K562 (cell line): ENCODE measurements at regions not wholly inside any gene's neighbourhood (a gene's known extent, or its start where the extent isn't known, plus 50 kb on each side); places are given as distances from the start of the nearest gene placed in this dataset.

ENCODE experiments used
- ATAC-seq: fragments of 200-7000 bp; cut with Tn5 transposase; 3 replicates; pipeline ENCODE4 v1.9.1; 2020; ENCODE audit warnings: moderate library complexity
- BruUV-seq: library from RNA; stranded (reverse); fragments of 400-500 nt; replicated peaks from 2 replicates; lab custom pipeline; 2021; lab: Mats Ljungman, UMichigan
- CTCF ChIA-PET: fragments of 300-600 bp; formaldehyde crosslinking; extraction: SDS; loops from one replicate; lab custom pipeline; 2021; ENCODE audit warnings: low intra/inter-chr PET ratio; lab: Yijun Ruan, JAX
- POLR2A ChIA-PET: fragments of 300-600, 350-650 bp; sonication (Branson Sonifier 250); formaldehyde crosslinking; extraction: SDS; loops from one replicate; lab custom pipeline; 2021; ENCODE audit warnings: antibody characterized with exemption, inconsistent platforms; lab: Yijun Ruan, JAX
- DNase-seq, 4 experiments: peaks; one replicate each; pipeline versions ENCODE4 v3.0.0 to v3.0.0-alpha.2; 2011 to 2018; ENCODE audit warnings: low spot score in 3 of 4, mixed read lengths in 3 of 4; ENCODE audit errors: extremely low read depth in 1 of 4
- FAIRE-seq: peaks from 2 replicates; lab custom pipeline; 2011; peaks lifted over from hg19 to GRCh38; lab: Jason Lieb, UNC
- H2AFZ ChIP-seq: 2 replicates; pipeline ENCODE4 v1.6.0; 2011; ENCODE audit warnings: low read depth, low read length, control low read depth, inconsistent platforms
- H3K27ac ChIP-seq: fragments of 200-600 bp; 3 replicates; pipeline ENCODE4 v1.8.0; 2011; ENCODE audit warnings: low read depth, mild to moderate bottlenecking, control low read depth, inconsistent platforms, low read length, moderate library complexity, mixed read lengths; ENCODE audit errors: extremely low read depth
- H3K27me3 ChIP-seq, 2 experiments: fragments of 300-600 bp in 1 of 2; 2 replicates in 1 of 2; 3 replicates in 1 of 2; pipeline versions ENCODE4 v1.6.0 to v1.8.0; 2011; ENCODE audit warnings: inconsistent platforms in 2 of 2, low read length in 2 of 2, mild to moderate bottlenecking in 1 of 2, mixed read lengths in 1 of 2, moderate library complexity in 1 of 2; ENCODE audit not compliant: control insufficient read depth in 2 of 2, insufficient read depth in 2 of 2
- H3K36me3 ChIP-seq: fragments of 300-600 bp; 3 replicates; pipeline ENCODE4 v1.8.0; 2011; ENCODE audit warnings: mild to moderate bottlenecking, low read length, inconsistent platforms; ENCODE audit not compliant: control insufficient read depth, insufficient read depth
- H3K4me1 ChIP-seq, 2 experiments: fragments of 200-600 bp in 1 of 2; replicated peaks in 1 of 2; 2 replicates in 1 of 2; 3 replicates in 1 of 2; pipeline versions ENCODE4 v1.5.1 to v1.8.0; 2011; ENCODE audit warnings: inconsistent platforms in 2 of 2, low read length in 2 of 2, mild to moderate bottlenecking in 1 of 2, mixed read lengths in 1 of 2, moderate library complexity in 1 of 2; ENCODE audit not compliant: control insufficient read depth in 2 of 2, insufficient read depth in 2 of 2
- H3K4me2 ChIP-seq: 2 replicates; pipeline ENCODE4 v1.6.1; 2011; ENCODE audit warnings: low read length, control low read depth, inconsistent platforms, mixed read lengths; ENCODE audit not compliant: insufficient read depth
- H3K4me3 ChIP-seq: fragments of 200-600 bp; sonication (generic), shearing (Covaris generic); 2 replicates; pipeline ENCODE4 v1.5.1; 2016; ENCODE audit warnings: control low read depth, inconsistent platforms
- H3K79me2 ChIP-seq: fragments of 200-600 bp; 3 replicates; pipeline ENCODE4 v1.8.0; 2011; ENCODE audit warnings: low read length, inconsistent platforms; ENCODE audit not compliant: control insufficient read depth, insufficient read depth
- H3K9ac ChIP-seq, 2 experiments: 2 replicates each; pipeline versions ENCODE4 v1.6.0 to v1.6.1; 2011; ENCODE audit warnings: low read depth in 2 of 2, low read length in 2 of 2, control low read depth in 1 of 2, inconsistent platforms in 1 of 2, mild to moderate bottlenecking in 1 of 2, mixed read lengths in 1 of 2; ENCODE audit not compliant: insufficient read depth in 1 of 2
- H3K9me1 ChIP-seq: one replicate; pipeline ENCODE4 v1.6.0; 2011; ENCODE audit warnings: inconsistent platforms, mild to moderate bottlenecking, low read length, moderate library complexity; ENCODE audit not compliant: control insufficient read depth, insufficient read depth
- H3K9me3 ChIP-seq: replicated peaks from 2 replicates; pipeline ENCODE4 v1.5.1; 2011; ENCODE audit warnings: low read depth, low read length, inconsistent platforms; ENCODE audit not compliant: control insufficient read depth, insufficient read depth
- H4K20me1 ChIP-seq: replicated peaks from 2 replicates; pipeline ENCODE4 v1.6.1; 2011; ENCODE audit warnings: low read length, inconsistent platforms, mixed read lengths; ENCODE audit not compliant: control insufficient read depth, insufficient read depth
- ESRRB ChIP-seq: fragments of 250-450 bp; sonication (Bioruptor Pico); IDR thresholded peaks from 2 replicates; pipeline ENCODE4 v1.5.0; 2020; ENCODE audit warnings: mild to moderate bottlenecking, moderate library complexity, borderline replicate concordance
- HSF4 ChIP-seq: fragments of 250-450 bp; sonication (Bioruptor Pico); IDR thresholded peaks from 2 replicates; pipeline ENCODE4 v2.1.2; 2022; ENCODE audit warnings: mild to moderate bottlenecking, moderate library complexity, borderline replicate concordance
- MCM3 ChIP-seq: fragments of 450-650 bp; IDR thresholded peaks from 2 replicates; pipeline ENCODE4 v1.6.1; 2016
- NCOA2 ChIP-seq, 2 experiments: fragments of 450-650 bp; IDR thresholded peaks; 2 replicates each; pipeline ENCODE4 v1.6.1; 2018; ENCODE audit warnings: mild to moderate bottlenecking in 2 of 2, moderate library complexity in 1 of 2; ENCODE audit not compliant: partially characterized antibody in 2 of 2
- NUFIP1 ChIP-seq: fragments of 450-650 bp; IDR thresholded peaks from 2 replicates; pipeline ENCODE4 v1.6.1; 2018; ENCODE audit not compliant: partially characterized antibody
- RAD21 ChIP-seq, 2 experiments: fragments of 250-450 bp in 1 of 2; fragments of 450-650 bp in 1 of 2; sonication (Bioruptor Pico) in 1 of 2; formaldehyde crosslinking in 1 of 2; IDR thresholded peaks in 1 of 2; conservative IDR thresholded peaks in 1 of 2; 2 replicates each; pipeline versions ENCODE4 v1.4.0 to v1.8.0; 2020 to 2022; ENCODE audit warnings: mild to moderate bottlenecking in 2 of 2, moderate library complexity in 1 of 2
- ZNF175 ChIP-seq: fragments of 200-800 bp; sonication (Bioruptor generic); IDR thresholded peaks from 2 replicates; pipeline ENCODE4 v1.6.1; 2016; ENCODE audit warnings: low read depth, mild to moderate bottlenecking, missing genetic modification characterization, missing compliant biosample characterization
- ZNF41 ChIP-seq: fragments of 250-450 bp; sonication (Bioruptor Pico); conservative IDR thresholded peaks from 2 replicates; pipeline ENCODE4 v1.4.0; 2020; ENCODE audit warnings: mild to moderate bottlenecking
- WGBS: fragments of 100-300 bp; shearing (Covaris generic); methylation state at CpG from one replicate; pipeline ENCODE4 v1.1.6; 2016; ENCODE audit warnings: low coverage, mixed read lengths; ENCODE audit not compliant: insufficient coverage; ENCODE audit errors: missing lambda C conversion rate; 5-methylcytosine and 5-hydroxymethylcytosine counted together
- in situ Hi-C: fragments of 300-500 bp; cut with MboI; formaldehyde crosslinking; loops from 4 replicates; pipeline ENCODE4 v1.15.0; 2018; ENCODE audit warnings: inconsistent platforms, mixed read lengths
- intact Hi-C: fragments of 100-400 bp; cut with micrococcal nuclease; formaldehyde crosslinking; loops from 2 replicates; pipeline ENCODE4 v1.14.2; 2022
- TF ChIP-seq, protein P1 (sequence below), 2 experiments: fragments of 250-450 bp in 1 of 2; fragments of 450-650 bp in 1 of 2; sonication (Bioruptor Pico) in 1 of 2; IDR thresholded peaks; 2 replicates each; pipeline versions ENCODE4 v1.6.1 to v1.8.0; 2016 to 2021; ENCODE audit warnings: mild to moderate bottlenecking in 2 of 2, moderate library complexity in 2 of 2, missing compliant biosample characterization in 1 of 2, missing genetic modification characterization in 1 of 2
- TF ChIP-seq, protein P2 (sequence below), 3 experiments: IDR thresholded peaks in 2 of 3; conservative IDR thresholded peaks in 1 of 3; 2 replicates each; pipeline ENCODE4 v1.5.1; 2011 to 2012; ENCODE audit warnings: low read length in 3 of 3, mild to moderate bottlenecking in 3 of 3, control low read depth in 2 of 3, improper control_type of control experiment in 1 of 3, inconsistent platforms in 1 of 3, low read depth in 1 of 3, mixed read lengths in 1 of 3, moderate library complexity in 1 of 3; ENCODE audit not compliant: insufficient read depth in 2 of 3
- TF ChIP-seq, protein P3 (sequence below): fragments of 450-650 bp; IDR thresholded peaks from 2 replicates; pipeline ENCODE4 v1.6.1; 2016; ENCODE audit warnings: low read depth, mild to moderate bottlenecking, moderate library complexity

DNA sequence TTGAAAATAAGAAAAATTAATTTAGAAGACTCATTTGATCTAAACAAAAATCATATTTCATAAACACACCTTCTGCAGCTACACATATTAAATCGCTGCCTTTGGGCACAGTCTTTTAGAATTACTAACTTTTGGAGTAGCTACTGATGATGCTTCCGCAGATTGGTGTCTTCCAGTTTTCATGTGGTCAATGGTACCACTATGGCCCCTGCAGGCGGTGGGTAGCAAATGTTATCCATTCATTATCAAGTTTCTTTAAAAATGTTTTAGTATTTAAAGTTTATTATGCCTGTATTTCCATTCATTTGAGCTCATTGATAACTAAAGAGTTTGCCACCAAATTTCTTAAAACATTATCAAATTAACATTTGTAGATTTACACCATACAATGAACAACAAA is 122.9 kb upstream of the GRAMD2B start:
- POLR2A ChIA-PET, result no interaction called here
- H3K79me2 ChIP-seq, result no peaks in the 10 kb centered on the region
- 2% methylated on average over 3 of the region's 3 CpGs for WGBS
- no peak for DNase-seq
- H4K20me1 ChIP-seq, result no peaks in the 10 kb centered on the region
- no peak overlapping the region for H3K9ac ChIP-seq
- no peak overlapping the region for H3K4me2 ChIP-seq
- H3K4me1 ChIP-seq, result no peaks in the 10 kb centered on the region
- CTCF ChIA-PET, result no interaction called here
- H3K27me3 ChIP-seq, result no peaks in the 10 kb centered on the region
- in situ Hi-C loops, result no loop called here
- BruUV-seq, result no TSS peak
- TF ChIP-seq, protein P1, sequence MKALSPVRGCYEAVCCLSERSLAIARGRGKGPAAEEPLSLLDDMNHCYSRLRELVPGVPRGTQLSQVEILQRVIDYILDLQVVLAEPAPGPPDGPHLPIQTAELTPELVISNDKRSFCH (CRISPR knock-in tag; IDR thresholded peaks at IDR 0.05), result no peak
- TF ChIP-seq, protein P1 (tag; IDR thresholded peaks at IDR 0.05), result no peak
- TF ChIP-seq MCM3 (no peak), NCOA2 (IDR thresholded peaks at IDR 0.05; ENCODE audit: partially characterized antibody in 2 of 2) (no peak), ESRRB (CRISPR knock-in tag) (no peak), RAD21 (CRISPR knock-in tag; conservative IDR thresholded peaks at IDR 0.05 in 1 of 2, IDR thresholded peaks at IDR 0.05 in 1 of 2) (peak in 1 of 2 experiments; percentile 16; a peak in 2 of 4 replicates), NUFIP1 (no peak), HSF4 (CRISPR knock-in tag) (no peak), ZNF175 (no peak), ZNF41 (CRISPR knock-in tag) (no peak)
- TF ChIP-seq, protein P2, sequence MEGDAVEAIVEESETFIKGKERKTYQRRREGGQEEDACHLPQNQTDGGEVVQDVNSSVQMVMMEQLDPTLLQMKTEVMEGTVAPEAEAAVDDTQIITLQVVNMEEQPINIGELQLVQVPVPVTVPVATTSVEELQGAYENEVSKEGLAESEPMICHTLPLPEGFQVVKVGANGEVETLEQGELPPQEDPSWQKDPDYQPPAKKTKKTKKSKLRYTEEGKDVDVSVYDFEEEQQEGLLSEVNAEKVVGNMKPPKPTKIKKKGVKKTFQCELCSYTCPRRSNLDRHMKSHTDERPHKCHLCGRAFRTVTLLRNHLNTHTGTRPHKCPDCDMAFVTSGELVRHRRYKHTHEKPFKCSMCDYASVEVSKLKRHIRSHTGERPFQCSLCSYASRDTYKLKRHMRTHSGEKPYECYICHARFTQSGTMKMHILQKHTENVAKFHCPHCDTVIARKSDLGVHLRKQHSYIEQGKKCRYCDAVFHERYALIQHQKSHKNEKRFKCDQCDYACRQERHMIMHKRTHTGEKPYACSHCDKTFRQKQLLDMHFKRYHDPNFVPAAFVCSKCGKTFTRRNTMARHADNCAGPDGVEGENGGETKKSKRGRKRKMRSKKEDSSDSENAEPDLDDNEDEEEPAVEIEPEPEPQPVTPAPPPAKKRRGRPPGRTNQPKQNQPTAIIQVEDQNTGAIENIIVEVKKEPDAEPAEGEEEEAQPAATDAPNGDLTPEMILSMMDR (IDR thresholded peaks at IDR 0.05 in 2 of 3, conservative IDR thresholded peaks at IDR 0.05 in 1 of 3; ENCODE audit: insufficient read depth in 2 of 3, low read depth in 1 of 3, low read length in 3 of 3), result peak in 1 of 3 experiments; percentile 9; a peak in 1 of 6 replicates
- TF ChIP-seq, protein P3, sequence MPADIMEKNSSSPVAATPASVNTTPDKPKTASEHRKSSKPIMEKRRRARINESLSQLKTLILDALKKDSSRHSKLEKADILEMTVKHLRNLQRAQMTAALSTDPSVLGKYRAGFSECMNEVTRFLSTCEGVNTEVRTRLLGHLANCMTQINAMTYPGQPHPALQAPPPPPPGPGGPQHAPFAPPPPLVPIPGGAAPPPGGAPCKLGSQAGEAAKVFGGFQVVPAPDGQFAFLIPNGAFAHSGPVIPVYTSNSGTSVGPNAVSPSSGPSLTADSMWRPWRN, result no peak
- TF ChIP-seq, all 486 proteins: peak for 2
- Histone ChIP-seq H2AFZ (no peak overlapping the region), H3K36me3 (no peaks in the 10 kb centered on the region), H3K9me3 (no peaks in the 10 kb centered on the region), H3K9me1 (no peaks in the 10 kb centered on the region), H3K27ac (no peak overlapping the region), H3K4me3 (no peak overlapping the region)
- no peak for ATAC-seq
- intact Hi-C loops, result no loop called here
- FAIRE-seq, result no peak
